ENCODE measurements at regions not wholly inside any gene's neighbourhood (a gene's known extent, or its start where the extent isn't known, plus 50 kb on each side); places are given as distances from the start of the nearest gene placed in this dataset.

DNA sequence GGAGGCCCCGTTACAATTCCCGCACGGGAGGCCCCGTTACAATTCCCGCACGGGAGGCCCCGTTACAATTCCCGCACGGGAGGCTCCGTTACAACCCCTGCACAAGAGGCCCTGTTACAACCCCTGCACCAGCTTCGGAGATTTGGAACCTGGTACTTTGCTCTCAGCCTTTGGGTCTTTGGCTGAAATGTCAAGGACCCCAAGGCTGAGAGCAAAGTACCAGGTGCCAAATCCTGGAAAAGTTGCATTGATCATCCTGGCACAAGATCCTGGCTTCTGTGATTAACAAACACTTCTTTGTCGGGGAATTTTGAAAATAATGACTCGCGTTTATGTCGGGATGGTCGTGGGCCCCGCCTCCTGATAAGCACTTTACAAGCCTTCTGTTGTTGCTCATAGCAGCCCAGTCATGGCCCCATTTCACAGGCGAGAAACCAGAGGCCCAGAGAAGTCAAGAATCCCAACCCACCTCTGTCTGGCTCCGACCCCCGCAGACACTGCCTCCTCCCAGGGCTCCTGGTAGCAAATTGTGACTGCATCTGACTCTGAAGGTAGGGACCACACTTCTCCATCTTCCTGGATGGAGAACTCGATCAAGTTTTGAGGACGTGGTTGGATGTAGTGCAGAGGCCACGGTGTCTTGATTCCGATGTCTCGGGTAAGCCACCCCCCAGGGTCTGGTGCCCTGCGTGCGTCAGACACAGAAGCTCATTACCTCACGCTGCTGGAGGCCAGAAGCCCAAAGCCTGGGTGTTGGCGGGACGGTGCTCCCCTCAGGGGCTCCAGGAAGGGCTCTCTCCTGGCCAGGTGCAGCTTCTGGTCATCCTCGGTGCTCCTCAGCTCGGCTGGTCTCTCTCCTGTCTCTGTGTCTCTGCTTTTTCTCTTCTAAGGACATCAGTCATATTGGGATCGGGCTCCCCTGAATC, 60.3 kb downstream of the ADRA2C start:
- H3K4me1 Mint-ChIP-seq: no peaks in the 10 kb centered on the region

DNA sequence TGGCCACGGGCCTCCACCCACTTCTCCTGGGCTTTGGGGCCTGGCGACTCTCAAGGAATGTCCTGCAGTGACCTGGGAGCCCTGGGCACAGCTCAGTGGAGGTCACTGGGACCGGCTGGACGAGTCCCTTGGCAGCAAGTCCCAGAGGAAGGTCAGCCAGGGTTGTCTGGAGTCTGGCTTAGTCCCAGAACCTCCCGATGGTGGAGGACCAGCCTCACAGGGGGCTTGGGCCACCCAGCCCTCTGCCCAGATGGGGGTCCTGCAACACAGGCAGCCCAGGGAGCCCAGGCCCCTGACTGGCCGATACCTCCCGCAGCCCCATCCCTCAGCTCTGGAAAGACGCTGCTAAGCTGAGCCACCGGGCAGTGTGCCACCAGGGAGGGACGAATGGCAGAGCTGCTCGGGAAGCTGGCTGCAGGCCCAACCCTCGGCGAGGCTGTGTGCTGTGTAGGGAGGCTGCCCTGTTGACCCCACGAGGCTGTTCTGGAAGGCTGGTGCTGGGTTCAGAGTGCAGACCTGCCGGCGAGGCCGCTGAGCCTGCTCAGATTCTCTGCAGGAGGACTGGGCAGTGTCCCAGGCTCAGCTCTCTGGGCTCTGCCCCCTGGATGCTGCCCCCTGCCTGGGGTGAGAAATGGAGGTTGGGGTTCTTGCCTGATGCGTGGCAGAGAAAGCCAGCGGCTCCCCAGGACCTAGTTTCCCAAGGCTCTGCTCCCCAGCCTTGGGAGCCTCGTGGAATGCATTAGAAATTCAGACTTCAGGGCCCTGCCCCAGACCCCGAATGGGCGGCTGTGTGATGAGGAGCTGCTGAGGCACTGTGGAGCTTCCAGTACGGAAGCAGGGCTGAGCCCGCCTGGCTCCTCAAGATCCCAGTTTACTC, 61.7 kb downstream of the ADRA2C start:
- DNase-seq: no peak
- Mint-ChIP-seq H3K4me3 (no peak overlapping the region), H3K4me1 (no peaks in the 10 kb centered on the region), H3K9me3 (no peaks in the 10 kb centered on the region), H3K27me3 (ENCODE audit: low read depth in 2 of 2) (peaks cover 21 to 22% of the 10 kb centered on the region in 2 donors), H3K36me3 (no peaks in the 10 kb centered on the region), H3K27ac (no peak overlapping the region)
- ATAC-seq: no peak
- H3K4me3 ChIP-seq (ENCODE audit: low read length): no peak overlapping the region
- 74% methylated on average over 24 of the region's 24 CpGs for WGBS (ENCODE audit: insufficient coverage)
- H3K4me1 ChIP-seq (ENCODE audit: control insufficient read depth, insufficient read depth, low read length): no peaks in the 10 kb centered on the region
- TF ChIP-seq, protein P1, sequence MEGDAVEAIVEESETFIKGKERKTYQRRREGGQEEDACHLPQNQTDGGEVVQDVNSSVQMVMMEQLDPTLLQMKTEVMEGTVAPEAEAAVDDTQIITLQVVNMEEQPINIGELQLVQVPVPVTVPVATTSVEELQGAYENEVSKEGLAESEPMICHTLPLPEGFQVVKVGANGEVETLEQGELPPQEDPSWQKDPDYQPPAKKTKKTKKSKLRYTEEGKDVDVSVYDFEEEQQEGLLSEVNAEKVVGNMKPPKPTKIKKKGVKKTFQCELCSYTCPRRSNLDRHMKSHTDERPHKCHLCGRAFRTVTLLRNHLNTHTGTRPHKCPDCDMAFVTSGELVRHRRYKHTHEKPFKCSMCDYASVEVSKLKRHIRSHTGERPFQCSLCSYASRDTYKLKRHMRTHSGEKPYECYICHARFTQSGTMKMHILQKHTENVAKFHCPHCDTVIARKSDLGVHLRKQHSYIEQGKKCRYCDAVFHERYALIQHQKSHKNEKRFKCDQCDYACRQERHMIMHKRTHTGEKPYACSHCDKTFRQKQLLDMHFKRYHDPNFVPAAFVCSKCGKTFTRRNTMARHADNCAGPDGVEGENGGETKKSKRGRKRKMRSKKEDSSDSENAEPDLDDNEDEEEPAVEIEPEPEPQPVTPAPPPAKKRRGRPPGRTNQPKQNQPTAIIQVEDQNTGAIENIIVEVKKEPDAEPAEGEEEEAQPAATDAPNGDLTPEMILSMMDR (IDR thresholded peaks at IDR 0.05): no peak
- no peaks in the 10 kb centered on the region for H3K36me3 ChIP-seq (ENCODE audit: control insufficient read depth, insufficient read depth, low read length)
- H3K27me3 ChIP-seq (ENCODE audit: control insufficient read depth, insufficient read depth, low read length): no peaks in the 10 kb centered on the region
- intact Hi-C loops (cut with micrococcal nuclease): no loop called here
- H3K27ac ChIP-seq (ENCODE audit: low read length): no peak overlapping the region
- no peaks in the 10 kb centered on the region for H3K9me3 ChIP-seq (ENCODE audit: control insufficient read depth, insufficient read depth, low read length)

More for the DNA sequence above, 60.3 kb downstream of the ADRA2C start:
- Mint-ChIP-seq H3K27ac (no peak overlapping the region), H3K4me3 (no peak overlapping the region), H3K36me3 (no peaks in the 10 kb centered on the region), H3K9me3 (no peaks in the 10 kb centered on the region), H3K27me3 (ENCODE audit: low read depth in 2 of 2) (peaks cover 8 to 30% of the 10 kb centered on the region in 2 donors)
- intact Hi-C loops (cut with micrococcal nuclease): no loop called here
- 90% methylated on average over 33 of the region's 33 CpGs for WGBS (ENCODE audit: insufficient coverage)
- Histone ChIP-seq H3K9me3 (ENCODE audit: control insufficient read depth, insufficient read depth, low read length) (no peaks in the 10 kb centered on the region), H3K27me3 (ENCODE audit: control insufficient read depth, insufficient read depth, low read length) (no peaks in the 10 kb centered on the region), H3K4me1 (ENCODE audit: control insufficient read depth, insufficient read depth, low read length) (no peaks in the 10 kb centered on the region), H3K36me3 (ENCODE audit: control insufficient read depth, insufficient read depth, low read length) (no peaks in the 10 kb centered on the region), H3K27ac (ENCODE audit: low read length) (no peak overlapping the region), H3K4me3 (ENCODE audit: low read length) (no peak overlapping the region)
- no peak for DNase-seq
- no peak for ATAC-seq
- TF ChIP-seq, protein P1 (IDR thresholded peaks at IDR 0.05): no peak

DNA sequence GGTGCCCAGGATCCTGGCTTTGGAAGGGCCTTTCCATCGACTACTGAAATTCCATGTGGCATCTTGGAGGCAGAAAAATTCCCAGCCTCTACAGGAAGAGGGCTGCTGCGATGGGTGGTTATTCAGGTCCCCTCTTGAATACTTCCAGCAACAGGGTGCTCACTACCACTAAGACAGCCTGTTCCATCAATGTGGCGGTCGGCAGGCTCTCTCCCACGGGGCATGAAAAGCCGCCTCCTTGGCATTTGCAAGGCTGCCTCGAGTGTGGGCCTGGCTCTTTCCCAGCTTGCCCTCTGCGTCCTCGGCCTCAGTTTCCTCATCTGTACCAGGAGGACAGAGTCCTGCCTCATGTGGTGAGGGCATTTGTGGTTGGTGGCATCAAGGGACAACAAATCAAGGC, 62.4 kb downstream of the ADRA2C start:
- DNase-seq (no peak), ATAC-seq (no peak)
- Mint-ChIP-seq H3K36me3 (no peaks in the 10 kb centered on the region), H3K9me3 (no peaks in the 10 kb centered on the region), H3K27me3 (ENCODE audit: low read depth in 2 of 2) (peaks cover 21 to 26% of the 10 kb centered on the region in 2 donors), H3K27ac (no peak overlapping the region), H3K4me3 (no peak overlapping the region), H3K4me1 (no peaks in the 10 kb centered on the region)
- H3K36me3 ChIP-seq (ENCODE audit: control insufficient read depth, insufficient read depth, low read length): no peaks in the 10 kb centered on the region
- no peaks in the 10 kb centered on the region for H3K27me3 ChIP-seq (ENCODE audit: control insufficient read depth, insufficient read depth, low read length)
- no peak overlapping the region for H3K4me3 ChIP-seq (ENCODE audit: low read length)
- H3K9me3 ChIP-seq (ENCODE audit: control insufficient read depth, insufficient read depth, low read length): no peaks in the 10 kb centered on the region
- WGBS (ENCODE audit: insufficient coverage): 83% methylated on average over 9 of the region's 9 CpGs
- TF ChIP-seq, protein P1 (IDR thresholded peaks at IDR 0.05): no peak
- H3K27ac ChIP-seq (ENCODE audit: low read length): no peak overlapping the region
- intact Hi-C loops (cut with micrococcal nuclease): no loop called here
- H3K4me1 ChIP-seq (ENCODE audit: control insufficient read depth, insufficient read depth, low read length): no peaks in the 10 kb centered on the region
